Thyroid gland (tissue), 4 donors: ENCODE measurements at regions not wholly inside any gene's neighbourhood (a gene's known extent, or its start where the extent isn't known, plus 50 kb on each side); places are given as distances from the start of the nearest gene placed in this dataset.

Experiments
- DNase-seq, 2 donors: peaks; one replicate each; pipeline ENCODE4 v3.0.0-alpha.2; 2019
- H3K27ac ChIP-seq, 3 donors: fragments of 200-600 bp; sonication (generic); 1 replicate in 2 of 3; 2 replicates in 1 of 3; pipeline ENCODE4 v1.5.1; 2016 to 2019; ENCODE audit warnings: mild to moderate bottlenecking in 1 of 3, moderate library complexity in 1 of 3
- H3K27me3 ChIP-seq: fragments of 200-600 bp; sonication (generic); one replicate; pipeline ENCODE4 v1.5.1; 2019
- H3K36me3 ChIP-seq, 2 donors: fragments of 200-600 bp; sonication (generic); one replicate each; pipeline ENCODE4 v1.5.1; 2016 to 2019
- H3K4me1 ChIP-seq, 2 donors: fragments of 200-600 bp; sonication (generic); one replicate each; pipeline ENCODE4 v1.5.1; 2017 to 2019
- H3K4me3 ChIP-seq, 3 donors: fragments of 200-600 bp; sonication (generic); replicated peaks in 1 of 3; 1 replicate in 2 of 3; 2 replicates in 1 of 3; pipeline ENCODE4 v1.5.1; 2016; ENCODE audit warnings: mild to moderate bottlenecking in 1 of 3
- H3K9me3 ChIP-seq: fragments of 200-600 bp; sonication (generic); one replicate; pipeline ENCODE4 v1.5.1; 2017
- CTCF ChIP-seq, 6 experiments: fragments of 200-600 bp in 3 of 6; fragments of 450-650 bp in 3 of 6; sonication (generic) in 3 of 6; IDR thresholded peaks; one replicate each; pipeline ENCODE4 v1.5.1; 2016 to 2019; ENCODE audit warnings: antibody characterized with exemption in 6 of 6, mild to moderate bottlenecking in 2 of 6, inconsistent platforms in 1 of 6, moderate library complexity in 1 of 6
- POLR2A ChIP-seq, 2 donors: fragments of 450-650 bp; IDR thresholded peaks; one replicate each; pipeline ENCODE4 v1.6.1; 2017; ENCODE audit warnings: antibody characterized with exemption in 2 of 2, mild to moderate bottlenecking in 2 of 2, moderate library complexity in 1 of 2
- WGBS, 2 donors: methylation state at CpG; one replicate each; pipeline ENCODE4 v1.1.5; 2017; 5-methylcytosine and 5-hydroxymethylcytosine counted together
- intact Hi-C: fragments of 100-400 bp; cut with DNase I; formaldehyde crosslinking; loops from one replicate; pipeline ENCODE4 v1.15.1; 2023

DNA sequence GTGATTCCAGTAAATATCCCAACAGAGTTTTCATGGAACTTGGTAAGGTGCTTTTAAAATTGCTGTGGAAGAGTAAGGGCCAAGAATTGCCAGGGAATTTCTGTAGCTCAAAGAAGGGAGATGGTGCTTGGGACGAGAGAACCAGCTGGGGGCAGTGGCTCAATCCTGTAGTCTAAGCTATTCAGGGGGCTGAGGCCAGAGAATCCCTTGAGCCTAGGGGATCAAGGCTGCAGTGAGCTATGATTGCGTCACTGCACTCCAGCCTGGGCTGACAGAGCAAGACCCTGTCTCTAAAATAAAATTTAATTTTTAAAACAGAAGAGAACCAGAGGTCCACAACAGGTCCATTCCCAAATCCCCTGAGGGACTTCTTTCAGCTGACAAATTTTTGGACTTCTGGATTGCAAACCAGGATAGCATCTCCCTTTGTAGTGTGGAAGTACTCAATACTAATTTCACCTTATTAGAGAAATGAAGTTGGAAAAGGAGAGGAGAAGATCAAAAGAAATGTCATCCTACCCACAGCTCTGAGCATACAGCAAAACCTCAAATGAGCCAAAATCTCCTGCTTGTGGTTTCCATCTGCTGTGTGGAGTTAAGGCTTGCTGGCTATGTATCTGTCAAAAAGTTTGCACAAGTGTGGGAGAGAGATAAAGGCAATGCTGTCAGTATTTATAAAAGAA is 59.2 kb upstream of the CLPB start:
- TF ChIP-seq POLR2A (IDR thresholded peaks at IDR 0.05) (no peak), CTCF (IDR thresholded peaks at IDR 0.05) (no peak)
- Histone ChIP-seq H3K36me3 (no peaks in the 10 kb centered on the region), H3K4me1 (no peaks in the 10 kb centered on the region), H3K4me3 (no peak overlapping the region), H3K27ac (no peak overlapping the region), H3K27me3 (no peaks in the 10 kb centered on the region), H3K9me3 (no peaks in the 10 kb centered on the region)
- intact Hi-C loops: no loop called here
- 68 to 74% methylated on average over 2 of the region's 2 CpGs for WGBS, 2 donors
- DNase-seq: no peak

DNA sequence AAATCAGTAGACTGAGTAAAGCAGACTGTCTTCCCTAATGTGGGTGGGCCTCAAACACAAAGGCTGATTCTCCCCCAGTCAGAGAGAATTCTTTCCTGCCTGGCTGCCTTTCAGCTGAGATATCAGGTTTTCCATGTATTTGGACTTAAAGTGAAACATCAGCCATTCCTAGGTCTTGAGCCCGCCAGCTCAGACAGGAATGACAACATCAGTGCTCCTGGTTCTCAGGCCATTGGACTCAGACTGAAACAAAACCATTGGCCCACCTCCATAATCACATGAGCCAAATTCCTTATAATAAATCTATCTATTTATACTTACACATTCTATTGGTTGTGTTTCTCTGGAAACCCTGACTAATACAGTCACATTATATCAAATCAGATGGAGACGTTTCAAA is 56.7 kb upstream of the CLPB start:
- Histone ChIP-seq H3K4me3 (no peak overlapping the region), H3K4me1 (no peaks in the 10 kb centered on the region), H3K27me3 (no peaks in the 10 kb centered on the region), H3K9me3 (no peaks in the 10 kb centered on the region), H3K36me3 (no peaks in the 10 kb centered on the region), H3K27ac (no peak overlapping the region)
- DNase-seq: no peak
- no peak for TF ChIP-seq CTCF (IDR thresholded peaks at IDR 0.05)
- TF ChIP-seq POLR2A (IDR thresholded peaks at IDR 0.05): no peak
- intact Hi-C loops: no loop called here
- 80 to 94% methylated on average over 2 of the region's 2 CpGs for WGBS, 2 donors
